ENCODE measurements at regions not wholly inside any gene's neighbourhood (a gene's known extent, or its start where the extent isn't known, plus 50 kb on each side); places are given as distances from the start of the nearest gene placed in this dataset.
A peak's percentile ranks its signal among the peaks of the same experiment; 100 is the strongest.
"Not testable (repeated sequence)": the region's sequence is repeated elsewhere in the genome, so short reads cannot be mapped to it uniquely, and the experiment has no call there.

- no peak for DNase-seq (ENCODE audit: low read depth)
Measured at GRCh38 chr15:35282965-35283496, 197.9 kb upstream of the NANOGP8 start.

- no peak for DNase-seq (ENCODE audit: low read depth)
Measured at GRCh38 chr15:35281515-35281914, 196.4 kb upstream of the NANOGP8 start.

- no peak for DNase-seq (ENCODE audit: low read depth)
Measured at GRCh38 chr15:35279811-35280210, 194.7 kb upstream of the NANOGP8 start.

DNA sequence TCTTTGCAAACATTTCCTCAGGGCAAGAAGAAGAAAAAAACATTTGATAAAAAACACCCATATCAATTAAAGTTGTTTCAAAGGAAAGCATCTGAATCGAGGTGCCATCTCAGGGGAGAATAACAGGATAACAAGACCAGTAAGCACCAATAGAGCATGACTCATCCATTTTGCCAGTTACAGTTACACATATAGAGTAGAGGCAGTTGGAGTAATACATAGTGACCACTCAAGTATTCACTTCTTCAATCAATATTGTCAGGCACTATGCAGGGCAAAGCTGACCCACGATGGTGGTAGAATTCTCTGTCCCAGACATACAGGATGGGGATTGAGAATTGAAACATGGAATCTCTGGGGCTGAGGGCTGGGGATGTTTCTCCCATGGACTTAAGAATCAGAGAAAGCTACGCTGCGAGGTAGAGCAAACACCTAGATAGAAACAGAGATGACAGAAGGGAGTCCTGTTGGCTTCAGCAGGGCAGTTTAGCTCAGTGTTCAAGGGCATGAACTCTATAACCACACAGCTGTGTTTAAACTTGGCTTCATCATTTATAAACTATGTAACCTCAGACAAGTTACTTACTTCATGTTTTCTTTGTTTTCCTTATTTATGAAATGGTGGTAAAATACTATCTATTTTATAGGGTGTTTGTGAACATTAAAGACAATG, 186.4 kb upstream of the NANOGP8 start:
- DNase-seq (ENCODE audit: low read depth), result peak; percentile 10

GRCh38 chr15:35260941-35261340, 175.8 kb upstream of the NANOGP8 start:
- peak; percentile 67 for DNase-seq (ENCODE audit: low read depth)

- not testable (repeated sequence) for DNase-seq (ENCODE audit: low read depth)
Measured at GRCh38 chr15:35260274-35260673, 175.2 kb upstream of the NANOGP8 start.

DNA sequence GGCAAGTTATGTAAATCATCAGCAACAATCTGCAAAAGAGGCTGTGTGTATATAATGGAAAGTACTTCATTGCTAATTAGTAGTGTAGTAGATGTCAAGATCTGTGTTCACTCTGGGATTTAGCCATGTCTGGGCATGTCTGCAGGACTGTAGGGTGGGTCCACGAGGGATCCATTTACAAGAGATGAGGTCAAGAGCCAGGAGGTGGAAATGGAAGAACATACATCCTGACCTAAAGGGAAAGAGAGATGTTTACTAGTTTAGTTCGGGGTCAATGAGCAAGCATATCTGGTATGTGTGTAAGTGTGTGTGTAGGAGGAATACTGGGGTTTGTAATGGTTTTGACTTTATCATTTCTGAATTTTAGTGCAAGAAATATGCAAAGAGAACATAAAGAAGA, 171.5 kb upstream of the NANOGP8 start:
- no peak for DNase-seq (ENCODE audit: low read depth)

DNA sequence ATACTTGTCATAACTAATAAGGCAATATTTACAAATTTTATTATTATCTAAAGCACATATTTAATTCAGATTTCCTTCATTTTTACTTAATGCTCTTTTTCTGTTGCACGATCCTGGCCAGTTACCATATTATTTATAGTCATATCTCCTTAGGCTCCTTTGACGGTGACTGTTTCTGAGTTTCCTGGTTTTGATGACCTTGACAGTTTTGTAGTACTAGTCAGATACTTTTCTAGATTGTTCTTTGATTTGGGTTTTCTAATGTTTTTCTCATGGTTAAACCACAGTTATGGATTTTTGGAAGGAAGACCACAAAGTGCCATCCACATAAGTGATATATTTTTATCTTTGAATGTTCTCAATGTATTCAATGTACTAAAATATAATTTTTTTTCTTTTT, 171.0 kb upstream of the NANOGP8 start:
- no peak for DNase-seq (ENCODE audit: low read depth)

GRCh38 chr15:35254908-35255307, 169.8 kb upstream of the NANOGP8 start:
- DNase-seq (ENCODE audit: low read depth), result not testable (repeated sequence)

DNA sequence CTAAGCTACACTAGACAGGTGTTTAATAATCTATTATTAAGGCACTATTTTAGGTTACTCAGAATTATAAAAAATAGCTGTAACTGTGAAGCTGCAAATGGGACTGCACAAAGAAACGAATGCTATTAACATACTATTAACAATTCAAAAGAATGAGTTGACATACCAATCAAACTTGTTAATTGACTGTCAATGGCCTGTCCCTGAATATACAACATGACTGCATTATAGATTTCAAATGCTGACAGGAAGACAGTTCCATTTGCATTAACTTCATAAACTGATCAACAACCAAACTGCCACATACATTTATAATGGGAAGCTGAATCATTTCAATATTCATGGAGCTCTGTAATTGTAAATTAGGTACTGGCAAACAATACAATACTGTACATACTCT, 169.0 kb upstream of the NANOGP8 start:
- no peak for DNase-seq (ENCODE audit: low read depth)

- no peak for DNase-seq (ENCODE audit: low read depth)
Measured at GRCh38 chr15:35252351-35252865, 167.3 kb upstream of the NANOGP8 start.

DNA sequence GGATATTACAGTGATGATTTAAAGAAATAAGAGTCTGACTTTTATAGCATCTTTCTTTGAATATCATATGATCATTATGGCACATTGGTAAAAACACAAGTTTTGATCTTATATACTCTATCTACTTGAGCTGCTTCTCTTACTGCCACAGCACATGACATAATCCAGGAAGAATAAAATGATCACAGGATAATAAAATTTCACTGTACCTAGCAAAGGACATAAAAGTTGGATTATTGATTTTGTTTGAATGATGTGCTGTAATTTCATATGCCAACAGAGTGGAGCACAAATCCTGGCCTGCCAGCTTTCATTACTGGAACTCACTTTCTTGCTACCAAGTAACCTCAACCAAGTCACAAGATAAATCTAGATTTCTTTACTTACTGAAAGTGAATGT, 162.1 kb upstream of the NANOGP8 start:
- no peak for DNase-seq (ENCODE audit: low read depth)

GRCh38 chr15:35246451-35246850, 161.4 kb upstream of the NANOGP8 start:
- no peak for DNase-seq (ENCODE audit: low read depth)

- DNase-seq (ENCODE audit: low read depth), result not testable (repeated sequence)
Measured at GRCh38 chr15:35245681-35246080, 160.6 kb upstream of the NANOGP8 start.

- peak; percentile 15 for DNase-seq (ENCODE audit: low read depth)
Measured at GRCh38 chr15:35244227-35244626, 159.1 kb upstream of the NANOGP8 start.

GRCh38 chr15:35243758-35244157, 158.7 kb upstream of the NANOGP8 start:
- no peak for DNase-seq (ENCODE audit: low read depth)

GRCh38 chr15:35239693-35240092, 154.6 kb upstream of the NANOGP8 start:
- DNase-seq (ENCODE audit: low read depth), result not testable (repeated sequence)

- not testable (repeated sequence) for DNase-seq (ENCODE audit: low read depth)
Measured at GRCh38 chr15:35238448-35238847, 153.4 kb upstream of the NANOGP8 start.

DNA sequence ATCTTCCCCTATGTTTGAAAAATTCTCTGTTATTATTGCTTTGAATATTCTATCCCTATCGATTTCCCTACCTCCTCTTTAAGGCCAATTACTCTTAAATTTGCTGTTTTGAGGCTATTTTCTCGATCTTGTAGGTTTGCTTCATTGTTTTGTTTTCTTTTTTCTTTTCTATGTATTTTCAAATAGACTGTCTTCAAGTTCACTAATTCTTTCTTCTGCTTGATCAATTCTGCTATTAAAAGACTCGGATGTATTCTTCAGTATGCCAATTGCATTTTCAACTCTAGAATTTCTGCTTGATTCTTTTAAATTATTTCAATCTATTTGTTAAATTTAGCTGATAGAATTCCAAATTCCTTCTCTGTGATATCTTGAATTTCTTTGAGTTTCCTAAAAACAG, 144.0 kb upstream of the NANOGP8 start:
- DNase-seq (ENCODE audit: low read depth), result no peak

DNA sequence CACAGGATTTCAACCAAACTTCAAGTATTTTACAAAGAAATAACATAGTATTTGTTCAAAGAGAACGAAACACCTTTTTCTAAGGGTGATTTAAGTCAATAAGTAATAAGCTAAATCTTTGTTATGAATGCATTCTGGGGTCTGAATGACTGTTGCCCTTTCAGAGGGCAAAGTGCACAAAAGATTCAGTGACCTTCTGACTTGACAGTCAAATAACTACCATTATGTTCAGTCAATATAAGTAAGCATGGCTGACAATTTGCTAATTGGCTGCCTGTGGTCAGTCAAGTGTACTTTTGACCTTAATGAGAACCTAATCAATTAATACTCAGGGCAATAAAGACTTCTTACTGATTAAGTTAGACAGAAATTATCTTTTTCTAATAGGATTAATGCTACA, 133.1 kb upstream of the NANOGP8 start:
- no peak for DNase-seq (ENCODE audit: low read depth)

DNA sequence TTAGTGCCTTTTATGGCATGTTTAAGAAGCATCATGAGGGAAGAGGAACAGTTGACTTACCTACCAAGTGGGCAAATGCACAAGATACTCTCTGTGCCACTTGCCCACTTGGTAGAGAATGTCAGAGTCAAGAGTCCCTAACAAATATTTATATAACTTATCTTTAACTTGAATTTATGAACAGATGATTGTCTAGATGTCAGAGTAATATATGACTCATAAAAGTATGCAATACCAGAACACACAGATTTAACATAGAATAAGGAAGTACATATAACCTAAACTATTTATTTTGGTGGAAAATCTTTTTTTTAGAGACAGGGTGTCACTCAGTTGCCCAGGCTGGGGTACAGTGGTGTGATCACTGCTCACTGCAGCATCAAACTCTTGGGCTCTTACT, 130.0 kb upstream of the NANOGP8 start:
- DNase-seq (ENCODE audit: low read depth), result no peak

- DNase-seq (ENCODE audit: low read depth), result no peak
Measured at GRCh38 chr15:35211240-35211902, 126.3 kb upstream of the NANOGP8 start.

DNA sequence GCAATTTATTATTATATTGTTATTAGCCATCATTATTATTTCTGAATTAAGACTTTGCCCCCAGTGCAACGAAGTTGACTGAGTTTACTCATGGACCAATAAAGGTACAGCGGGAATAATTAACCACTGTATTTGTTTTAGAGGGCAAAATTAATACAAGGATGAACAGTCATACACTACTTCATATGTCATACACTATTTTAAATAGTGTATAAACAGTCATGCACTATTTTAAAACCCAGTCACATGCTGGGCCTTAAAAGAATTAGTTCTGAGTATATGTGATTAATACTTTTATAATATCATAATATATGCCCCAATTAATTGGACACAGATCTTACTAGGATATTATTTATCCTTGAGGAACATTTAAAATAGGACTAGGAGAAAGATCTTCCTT, 125.3 kb upstream of the NANOGP8 start:
- DNase-seq (ENCODE audit: low read depth), result no peak
